H9 (cell line): ENCODE measurements at regions not wholly inside any gene's neighbourhood (a gene's known extent, or its start where the extent isn't known, plus 50 kb on each side); places are given as distances from the start of the nearest gene placed in this dataset.
A peak's percentile ranks its signal among the peaks of the same experiment; 100 is the strongest.

Experiments
- DNase-seq: peaks from one replicate; pipeline ENCODE4 v3.0.0-alpha.2; 2017
- H2AFZ ChIP-seq: one replicate; pipeline ENCODE4 v1.6.1; 2013; ENCODE audit warnings: mild to moderate bottlenecking, low read length, control low read depth, moderate library complexity
- H2AK5ac ChIP-seq: 2 replicates; pipeline ENCODE4 v1.6.1; 2013; ENCODE audit warnings: low read length, control low read depth, mixed read lengths; ENCODE audit not compliant: insufficient read length
- H2BK120ac ChIP-seq: one replicate; pipeline ENCODE4 v1.6.1; 2013; ENCODE audit warnings: low read depth, mild to moderate bottlenecking, low read length, control low read depth, inconsistent platforms; ENCODE audit not compliant: poor library complexity, severe bottlenecking
- H2BK12ac ChIP-seq: 2 replicates; pipeline ENCODE4 v1.6.1; 2013; ENCODE audit warnings: low read length, control low read depth, mixed read lengths, low read depth; ENCODE audit not compliant: insufficient read length
- H2BK15ac ChIP-seq: 2 replicates; pipeline ENCODE4 v1.6.1; 2013; ENCODE audit warnings: low read depth, low read length, control low read depth
- H2BK20ac ChIP-seq: one replicate; pipeline ENCODE4 v1.6.1; 2013; ENCODE audit warnings: low read depth, mild to moderate bottlenecking, low read length, control low read depth, inconsistent platforms; ENCODE audit not compliant: poor library complexity, severe bottlenecking
- H2BK5ac ChIP-seq: 2 replicates; pipeline ENCODE4 v1.6.1; 2013; ENCODE audit warnings: low read length, control low read depth, mixed read lengths; ENCODE audit not compliant: insufficient read length
- H3K14ac ChIP-seq: 2 replicates; pipeline ENCODE4 v1.6.1; 2013; ENCODE audit warnings: low read length, control low read depth; ENCODE audit not compliant: insufficient read depth
- H3K18ac ChIP-seq: 2 replicates; pipeline ENCODE4 v1.6.1; 2013; ENCODE audit warnings: low read depth, mild to moderate bottlenecking, mixed read lengths, low read length, control low read depth; ENCODE audit not compliant: insufficient read length
- H3K23ac ChIP-seq: 2 replicates; pipeline ENCODE4 v1.6.1; 2013; ENCODE audit warnings: low read length, control low read depth, mixed read lengths, low read depth; ENCODE audit not compliant: insufficient read length
- H3K23me2 ChIP-seq: 2 replicates; pipeline ENCODE4 v1.6.1; 2013; ENCODE audit warnings: low read depth, mild to moderate bottlenecking, mixed read lengths, low read length, control low read depth; ENCODE audit not compliant: insufficient read length, poor library complexity, severe bottlenecking
- H3K27ac ChIP-seq: 2 replicates; pipeline ENCODE4 v1.5.1; 2013; ENCODE audit warnings: low read length, control low read depth, mixed read lengths, low read depth; ENCODE audit not compliant: insufficient read length
- H3K27me3 ChIP-seq: 2 replicates; pipeline ENCODE4 v1.6.1; 2013; ENCODE audit warnings: low read length, control low read depth, inconsistent platforms; ENCODE audit not compliant: insufficient read depth
- H3K4ac ChIP-seq: 2 replicates; pipeline ENCODE4 v1.6.1; 2013; ENCODE audit warnings: low read depth, mild to moderate bottlenecking, control low read depth, inconsistent platforms, low read length, moderate library complexity
- H3K4me1 ChIP-seq: 2 replicates; pipeline ENCODE4 v1.6.1; 2013; ENCODE audit warnings: low read length, control low read depth, inconsistent platforms; ENCODE audit not compliant: insufficient read depth
- H3K4me2 ChIP-seq: 2 replicates; pipeline ENCODE4 v1.6.1; 2013; ENCODE audit warnings: low read length, control low read depth, mixed read lengths; ENCODE audit not compliant: insufficient read length, insufficient read depth
- H3K56ac ChIP-seq: 2 replicates; pipeline ENCODE4 v1.6.1; 2013; ENCODE audit warnings: low read depth, mild to moderate bottlenecking, mixed read lengths, low read length, control low read depth; ENCODE audit not compliant: insufficient read length
- H3K79me1 ChIP-seq: 2 replicates; pipeline ENCODE4 v1.6.1; 2013; ENCODE audit warnings: low read depth, mild to moderate bottlenecking, moderate library complexity, low read length, control low read depth, inconsistent platforms; ENCODE audit not compliant: insufficient read depth, poor library complexity, severe bottlenecking
- H3K79me2 ChIP-seq: 2 replicates; pipeline ENCODE4 v1.6.1; 2013; ENCODE audit warnings: low read length, control low read depth, inconsistent platforms; ENCODE audit not compliant: insufficient read depth
- H3K9ac ChIP-seq: 2 replicates; pipeline ENCODE4 v1.6.1; 2013; ENCODE audit warnings: low read length, control low read depth, mixed read lengths; ENCODE audit not compliant: insufficient read length; ENCODE audit errors: extremely low read depth
- H3K9me3 ChIP-seq: one replicate; pipeline ENCODE4 v1.6.1; 2013; ENCODE audit warnings: low read depth, low read length, inconsistent platforms; ENCODE audit not compliant: control insufficient read depth
- H3T11ph ChIP-seq: one replicate; pipeline ENCODE4 v1.6.1; 2013; ENCODE audit warnings: mild to moderate bottlenecking, low read length, control low read depth, inconsistent platforms
- H4K20me1 ChIP-seq: one replicate; pipeline ENCODE4 v1.6.1; 2013; ENCODE audit not compliant: control insufficient read depth, insufficient read length, insufficient read depth
- H4K5ac ChIP-seq: 2 replicates; pipeline ENCODE4 v1.6.1; 2013; ENCODE audit warnings: low read depth, mild to moderate bottlenecking, mixed read lengths, low read length, control low read depth; ENCODE audit not compliant: insufficient read length
- H4K8ac ChIP-seq: replicated peaks from 2 replicates; pipeline ENCODE4 v1.6.1; 2013; ENCODE audit warnings: low read length, control low read depth, mixed read lengths, low read depth; ENCODE audit not compliant: insufficient read length
- H4K91ac ChIP-seq: 2 replicates; pipeline ENCODE4 v1.6.1; 2013; ENCODE audit warnings: low read depth, mild to moderate bottlenecking, moderate library complexity, mixed read lengths, low read length, control low read depth; ENCODE audit not compliant: insufficient read length
- H3K27ac Mint-ChIP-seq, 3 experiments: 2 replicates in 2 of 3; 3 replicates in 1 of 3; pipeline ENCODE4 v1.8.0; 2020 to 2021; ENCODE audit warnings: mixed read lengths in 3 of 3, mild to moderate bottlenecking in 1 of 3, moderate library complexity in 1 of 3
- H3K27me3 Mint-ChIP-seq: 2 replicates; pipeline ENCODE4 v1.8.0; 2021; ENCODE audit warnings: low read depth, mild to moderate bottlenecking, moderate library complexity, mixed read lengths
- H3K36me3 Mint-ChIP-seq, 3 experiments: 2 replicates in 2 of 3; 3 replicates in 1 of 3; pipeline ENCODE4 v1.8.0; 2020 to 2021; ENCODE audit warnings: low read depth in 3 of 3, mixed read lengths in 3 of 3; ENCODE audit not compliant: insufficient read depth in 1 of 3
- H3K4me1 Mint-ChIP-seq, 2 experiments: 2 replicates each; pipeline ENCODE4 v1.8.0; 2020; ENCODE audit warnings: mixed read lengths in 2 of 2
- H3K4me3 Mint-ChIP-seq, 2 experiments: 2 replicates in 1 of 2; 3 replicates in 1 of 2; pipeline ENCODE4 v1.8.0; 2020 to 2021; ENCODE audit warnings: mild to moderate bottlenecking in 2 of 2, mixed read lengths in 2 of 2, moderate library complexity in 1 of 2
- H3K9me3 Mint-ChIP-seq, 2 experiments: 2 replicates in 1 of 2; 3 replicates in 1 of 2; pipeline ENCODE4 v1.8.0; 2020; ENCODE audit warnings: mild to moderate bottlenecking in 2 of 2, mixed read lengths in 2 of 2, moderate library complexity in 1 of 2
- WGBS: extraction: QIAGEN DNeasy Blood & Tissue Kit; methylation state at CpG from one replicate; pipeline ENCODE4 v1.1.7; 2013; ENCODE audit warnings: missing lambda C conversion rate, low lambda C conversion rate, mixed read lengths; ENCODE audit not compliant: insufficient read length; ENCODE audit errors: extremely low coverage; 5-methylcytosine and 5-hydroxymethylcytosine counted together
- TF ChIP-seq, protein P1 (sequence below): fragments of 200-600 bp; sonication (generic); conservative IDR thresholded peaks from 3 replicates; pipeline ENCODE4 v1.8.0; 2021; ENCODE audit warnings: antibody characterized with exemption, mild to moderate bottlenecking

DNA sequence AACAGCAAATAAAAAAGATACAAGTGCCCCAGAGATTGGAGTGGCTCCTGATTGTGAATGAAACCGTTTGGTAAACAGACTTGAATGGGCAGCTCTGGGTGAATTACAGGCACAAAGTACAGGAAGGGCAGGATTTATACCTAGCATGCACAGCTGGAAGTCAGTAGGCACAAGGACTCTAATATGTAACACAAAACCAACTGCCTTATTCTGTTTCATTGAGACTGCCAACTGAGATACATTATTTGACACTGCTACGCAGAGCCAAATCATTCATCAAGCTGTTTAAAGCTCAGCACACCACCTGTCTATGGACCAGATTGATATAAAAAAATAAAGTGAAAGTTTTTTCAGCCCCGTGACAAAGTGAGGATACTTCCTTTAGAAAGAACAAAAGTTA, 541.2 kb downstream of the NUP35 start:
- no peak overlapping the region for H3K23ac ChIP-seq
- H2BK5ac ChIP-seq = no peak overlapping the region
- no peak overlapping the region for H4K5ac ChIP-seq
- H2BK15ac ChIP-seq = no peak overlapping the region
- H3K56ac ChIP-seq = no peak overlapping the region
- H4K91ac ChIP-seq = no peak overlapping the region
- H3K18ac ChIP-seq = no peak overlapping the region
- no peak overlapping the region for H3K14ac ChIP-seq
- H3K27me3 ChIP-seq = no peaks in the 10 kb centered on the region
- no peak overlapping the region for H4K8ac ChIP-seq
- H2BK12ac ChIP-seq = no peak overlapping the region
- no peak overlapping the region for H3K9ac ChIP-seq
- no peak overlapping the region for H2AFZ ChIP-seq
- no peak overlapping the region for H3K4me3 Mint-ChIP-seq
- no peak overlapping the region for H3K27ac ChIP-seq
- no peak overlapping the region for H2BK20ac ChIP-seq
- H3K4ac ChIP-seq = no peak overlapping the region
- peaks cover 13 to 18% of the 10 kb centered on the region in 2 experiments for H3K4me1 Mint-ChIP-seq
- no peaks in the 10 kb centered on the region for H3K23me2 ChIP-seq
- H3K36me3 Mint-ChIP-seq = no peaks in the 10 kb centered on the region; a peak in 1 of 7 replicates
- no peaks in the 10 kb centered on the region for H3K4me1 ChIP-seq
- no peaks in the 10 kb centered on the region for H3K27me3 Mint-ChIP-seq
- WGBS = no CpG with 5 or more reads among the region's 3 CpGs
- H3K27ac Mint-ChIP-seq = peak overlapping the region in 1 of 3 experiments; percentile 10; a peak in 1 of 7 replicates
- no peak overlapping the region for H3K4me2 ChIP-seq
- H3K79me1 ChIP-seq = no peaks in the 10 kb centered on the region
- H3K9me3 ChIP-seq = no peaks in the 10 kb centered on the region
- no peak overlapping the region for H3T11ph ChIP-seq
- H2BK120ac ChIP-seq = no peak overlapping the region
- no peaks in the 10 kb centered on the region for H4K20me1 ChIP-seq
- TF ChIP-seq, protein P1, sequence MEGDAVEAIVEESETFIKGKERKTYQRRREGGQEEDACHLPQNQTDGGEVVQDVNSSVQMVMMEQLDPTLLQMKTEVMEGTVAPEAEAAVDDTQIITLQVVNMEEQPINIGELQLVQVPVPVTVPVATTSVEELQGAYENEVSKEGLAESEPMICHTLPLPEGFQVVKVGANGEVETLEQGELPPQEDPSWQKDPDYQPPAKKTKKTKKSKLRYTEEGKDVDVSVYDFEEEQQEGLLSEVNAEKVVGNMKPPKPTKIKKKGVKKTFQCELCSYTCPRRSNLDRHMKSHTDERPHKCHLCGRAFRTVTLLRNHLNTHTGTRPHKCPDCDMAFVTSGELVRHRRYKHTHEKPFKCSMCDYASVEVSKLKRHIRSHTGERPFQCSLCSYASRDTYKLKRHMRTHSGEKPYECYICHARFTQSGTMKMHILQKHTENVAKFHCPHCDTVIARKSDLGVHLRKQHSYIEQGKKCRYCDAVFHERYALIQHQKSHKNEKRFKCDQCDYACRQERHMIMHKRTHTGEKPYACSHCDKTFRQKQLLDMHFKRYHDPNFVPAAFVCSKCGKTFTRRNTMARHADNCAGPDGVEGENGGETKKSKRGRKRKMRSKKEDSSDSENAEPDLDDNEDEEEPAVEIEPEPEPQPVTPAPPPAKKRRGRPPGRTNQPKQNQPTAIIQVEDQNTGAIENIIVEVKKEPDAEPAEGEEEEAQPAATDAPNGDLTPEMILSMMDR = no peak
- no peaks in the 10 kb centered on the region for H3K79me2 ChIP-seq
- no peak for DNase-seq
- no peak overlapping the region for H2AK5ac ChIP-seq
- no peaks in the 10 kb centered on the region for H3K9me3 Mint-ChIP-seq
